ENCODE measurements at regions not wholly inside any gene's neighbourhood (a gene's known extent, or its start where the extent isn't known, plus 50 kb on each side); places are given as distances from the start of the nearest gene placed in this dataset.

DNA sequence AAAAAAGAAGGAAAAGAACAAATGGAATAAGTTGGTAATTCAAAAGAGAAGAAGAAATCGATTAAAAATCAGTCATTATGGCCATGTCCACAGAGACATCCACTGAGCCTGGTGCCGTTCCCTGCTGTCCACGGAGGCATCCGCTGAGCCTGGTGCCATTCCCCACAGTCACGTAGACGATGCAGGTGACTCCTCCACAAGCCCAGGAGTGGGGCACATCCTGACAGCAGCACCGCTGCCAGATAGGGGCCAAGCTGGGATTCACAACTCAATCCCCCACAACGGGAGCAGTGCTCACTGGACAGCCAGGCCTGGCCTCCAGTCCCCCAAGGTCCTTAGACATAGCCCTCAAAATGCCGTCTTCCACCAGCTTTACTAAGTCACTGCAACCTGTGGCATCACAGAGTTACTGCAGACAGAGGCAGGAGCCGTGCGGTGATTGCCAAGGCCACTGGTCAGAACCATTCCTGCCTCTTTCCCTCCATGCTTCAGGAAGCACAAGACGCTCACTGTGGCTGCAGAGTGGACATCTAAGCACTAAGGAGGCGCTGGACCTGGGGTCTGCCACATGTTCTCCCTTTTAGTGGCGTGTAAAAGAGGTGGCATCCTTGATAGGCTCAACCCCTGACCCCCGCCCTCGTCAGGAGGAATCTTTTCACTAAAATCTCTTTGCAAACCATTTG is 131.5 kb upstream of the SPACA7 start:
- TF ChIP-seq, protein P1, sequence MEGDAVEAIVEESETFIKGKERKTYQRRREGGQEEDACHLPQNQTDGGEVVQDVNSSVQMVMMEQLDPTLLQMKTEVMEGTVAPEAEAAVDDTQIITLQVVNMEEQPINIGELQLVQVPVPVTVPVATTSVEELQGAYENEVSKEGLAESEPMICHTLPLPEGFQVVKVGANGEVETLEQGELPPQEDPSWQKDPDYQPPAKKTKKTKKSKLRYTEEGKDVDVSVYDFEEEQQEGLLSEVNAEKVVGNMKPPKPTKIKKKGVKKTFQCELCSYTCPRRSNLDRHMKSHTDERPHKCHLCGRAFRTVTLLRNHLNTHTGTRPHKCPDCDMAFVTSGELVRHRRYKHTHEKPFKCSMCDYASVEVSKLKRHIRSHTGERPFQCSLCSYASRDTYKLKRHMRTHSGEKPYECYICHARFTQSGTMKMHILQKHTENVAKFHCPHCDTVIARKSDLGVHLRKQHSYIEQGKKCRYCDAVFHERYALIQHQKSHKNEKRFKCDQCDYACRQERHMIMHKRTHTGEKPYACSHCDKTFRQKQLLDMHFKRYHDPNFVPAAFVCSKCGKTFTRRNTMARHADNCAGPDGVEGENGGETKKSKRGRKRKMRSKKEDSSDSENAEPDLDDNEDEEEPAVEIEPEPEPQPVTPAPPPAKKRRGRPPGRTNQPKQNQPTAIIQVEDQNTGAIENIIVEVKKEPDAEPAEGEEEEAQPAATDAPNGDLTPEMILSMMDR (IDR thresholded peaks at IDR 0.05), result no peak
- no peak for TF ChIP-seq POLR2AphosphoS5 (IDR thresholded peaks at IDR 0.05; ENCODE audit: insufficient read depth in 1 of 2, low read depth in 1 of 2)
